ENCODE measurements at regions not wholly inside any gene's neighbourhood (a gene's known extent, or its start where the extent isn't known, plus 50 kb on each side); places are given as distances from the start of the nearest gene placed in this dataset.

DNA sequence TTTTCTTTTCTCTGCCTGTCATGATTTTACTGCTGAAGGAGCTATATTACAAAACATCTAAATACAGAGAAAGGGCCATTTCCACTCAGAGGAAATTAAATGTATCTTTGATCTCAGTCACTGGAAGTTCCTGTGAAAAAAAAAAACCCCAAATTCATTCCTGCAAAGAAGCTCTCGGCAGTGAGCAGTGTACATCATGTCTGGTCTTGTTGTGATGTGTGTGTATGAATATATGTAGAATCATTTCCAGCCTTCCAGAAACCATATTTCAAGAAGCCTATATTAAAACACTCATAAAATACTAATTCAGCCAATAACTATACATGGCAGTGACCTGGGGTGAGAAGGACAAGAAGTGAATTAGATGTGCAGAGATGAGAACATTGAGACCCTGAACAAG lies 393.2 kb upstream of the TENM4 start:
- TF ChIP-seq FOXM1 (IDR thresholded peaks at IDR 0.05; ENCODE audit: borderline replicate concordance, low read depth) (no peak), TEAD4 (IDR thresholded peaks at IDR 0.05) (no peak), CEBPB (IDR thresholded peaks at IDR 0.05) (no peak), TCF12 (IDR thresholded peaks at IDR 0.05; ENCODE audit: low read depth) (no peak), YY1 (IDR thresholded peaks at IDR 0.05; ENCODE audit: low read depth) (no peak), RAD21 (IDR thresholded peaks at IDR 0.05; ENCODE audit: low read depth) (no peak), EP300 (IDR thresholded peaks at IDR 0.05; ENCODE audit: borderline replicate concordance) (no peak), TAF1 (IDR thresholded peaks at IDR 0.05; ENCODE audit: low read depth) (no peak), CREB1 (IDR thresholded peaks at IDR 0.05; ENCODE audit: low read depth) (no peak), ZBTB7A (IDR thresholded peaks at IDR 0.05; ENCODE audit: low read depth) (no peak)
- TF ChIP-seq, protein P1, sequence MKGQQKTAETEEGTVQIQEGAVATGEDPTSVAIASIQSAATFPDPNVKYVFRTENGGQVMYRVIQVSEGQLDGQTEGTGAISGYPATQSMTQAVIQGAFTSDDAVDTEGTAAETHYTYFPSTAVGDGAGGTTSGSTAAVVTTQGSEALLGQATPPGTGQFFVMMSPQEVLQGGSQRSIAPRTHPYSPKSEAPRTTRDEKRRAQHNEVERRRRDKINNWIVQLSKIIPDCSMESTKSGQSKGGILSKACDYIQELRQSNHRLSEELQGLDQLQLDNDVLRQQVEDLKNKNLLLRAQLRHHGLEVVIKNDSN (IDR thresholded peaks at IDR 0.05): no peak

Data from Ishikawa (cell line).